Head of caudate nucleus (tissue), 42 donors: ENCODE measurements at regions not wholly inside any gene's neighbourhood (a gene's known extent, or its start where the extent isn't known, plus 50 kb on each side); places are given as distances from the start of the nearest gene placed in this dataset.

ENCODE experiments used
- DNase-seq, 42 donors: peaks; one replicate each; pipeline versions ENCODE4 v3.0.0 to v3.0.0-alpha.2; 2020 to 2021; ENCODE audit warnings: mixed read lengths in 7 of 42
- intact Hi-C: fragments of 100-400 bp; cut with DNase I; formaldehyde crosslinking; loops from one replicate; pipeline ENCODE4 v1.15.0; 2022

DNA sequence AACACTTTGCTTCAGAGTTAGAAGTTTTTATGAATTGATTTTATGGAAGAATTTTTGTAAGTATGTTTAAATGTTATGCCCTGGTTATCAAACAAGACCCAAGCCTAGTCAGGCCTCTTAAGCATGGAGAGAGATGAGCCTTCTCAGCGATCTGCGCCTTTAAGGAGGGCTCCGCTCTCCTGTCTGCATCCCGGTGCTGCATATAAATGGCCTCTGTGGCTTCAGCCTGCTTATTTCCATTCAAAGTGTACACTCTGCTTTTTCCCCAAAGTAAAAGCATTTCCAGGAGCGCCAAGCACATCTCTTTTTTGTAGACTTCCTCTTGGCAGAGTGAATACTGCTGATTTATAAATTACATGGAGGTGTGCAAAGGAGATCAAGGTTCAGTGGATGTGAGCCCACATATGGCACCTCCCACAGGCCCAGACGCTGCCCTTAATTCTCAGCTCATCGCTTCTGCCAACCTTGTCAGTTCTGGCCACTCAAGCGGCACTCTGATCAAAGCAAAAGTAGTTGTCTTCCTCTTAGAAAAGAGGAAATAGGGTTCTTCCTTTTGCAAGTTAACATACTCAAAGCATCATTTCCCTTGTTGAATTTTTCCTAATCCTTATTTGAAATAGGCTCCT is 70.0 kb upstream of the SFMBT2 start:
- peak in 5 of 42 donors; percentile 14 to 54 (median 40) for DNase-seq
- intact Hi-C loops = no loop called here

GRCh38 chr10:7479861-7480598 is 69.2 kb upstream of the SFMBT2 start:
- intact Hi-C loops = no loop called here
- no peak for DNase-seq

DNA sequence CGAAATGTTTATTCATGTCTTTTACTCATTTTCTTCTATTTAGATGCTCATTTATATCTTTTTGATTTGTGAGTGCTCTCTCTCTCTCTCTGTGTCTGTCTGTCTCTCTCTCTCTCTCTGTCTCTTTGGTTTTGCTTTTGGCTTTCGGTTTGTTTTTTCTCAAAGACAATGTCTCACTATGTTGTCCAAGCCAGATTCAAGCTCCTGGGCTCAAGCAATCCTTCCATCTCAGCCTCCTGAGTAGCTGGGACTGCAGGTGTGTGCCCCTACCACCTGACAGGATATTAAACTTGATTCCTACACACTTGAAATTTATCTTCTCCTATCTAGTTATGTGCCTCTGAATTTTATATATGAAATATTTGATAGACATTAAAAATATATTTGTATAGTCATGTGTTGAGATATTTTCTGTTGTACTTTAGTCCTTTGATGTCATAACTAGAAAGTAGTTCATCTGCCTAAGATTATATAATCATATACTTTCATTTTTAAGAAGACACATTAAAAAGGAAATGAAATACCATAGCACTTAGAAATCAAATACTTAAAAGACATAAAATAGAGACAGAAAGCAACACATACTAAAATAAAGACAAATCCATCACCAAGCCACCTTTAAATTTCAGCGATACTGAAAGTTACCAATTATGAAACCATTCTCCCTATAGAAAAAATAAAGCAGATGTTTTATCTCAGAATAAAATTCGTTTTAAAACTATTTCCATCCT is 68.1 kb upstream of the SFMBT2 start:
- intact Hi-C loops = no loop called here
- DNase-seq = no peak

DNA sequence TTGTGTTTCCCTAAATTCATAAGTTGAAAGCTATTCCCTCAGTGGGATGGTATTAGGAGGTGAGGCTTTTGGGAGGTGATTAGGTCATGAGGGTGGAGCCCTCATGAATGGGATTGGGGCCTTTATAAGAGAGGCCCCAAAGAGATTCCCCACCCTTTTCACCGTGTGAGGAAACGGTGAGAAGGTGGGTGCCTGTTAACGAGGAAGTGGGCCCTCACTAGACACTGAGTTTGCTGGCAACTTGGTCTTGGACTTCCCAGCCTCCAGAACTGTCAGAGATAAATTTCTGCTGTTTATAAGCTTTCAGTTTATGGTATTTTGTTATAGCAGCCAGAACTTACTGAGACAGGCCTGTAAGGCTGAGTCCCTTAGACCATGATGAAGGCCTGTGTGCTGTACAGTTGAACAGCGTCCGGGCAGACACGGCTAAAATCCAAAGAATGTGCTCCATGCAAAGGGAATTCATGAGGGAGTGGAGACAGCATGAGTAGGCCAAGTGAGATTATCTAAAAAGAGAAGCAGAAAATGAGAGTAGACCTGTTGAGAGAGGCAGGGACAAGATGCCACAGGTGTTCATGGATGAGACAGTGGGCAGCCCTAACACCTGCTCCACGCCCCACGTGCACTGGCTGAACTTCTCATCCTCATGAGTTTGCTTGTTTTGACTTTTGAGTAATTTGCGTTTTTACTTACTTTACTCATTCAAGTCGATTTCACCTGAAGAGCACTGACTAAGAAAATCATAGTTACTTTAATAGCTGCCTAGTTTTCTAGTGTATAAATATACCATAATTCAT is 66.9 kb upstream of the SFMBT2 start:
- DNase-seq = no peak
- intact Hi-C loops = no loop called here

DNA sequence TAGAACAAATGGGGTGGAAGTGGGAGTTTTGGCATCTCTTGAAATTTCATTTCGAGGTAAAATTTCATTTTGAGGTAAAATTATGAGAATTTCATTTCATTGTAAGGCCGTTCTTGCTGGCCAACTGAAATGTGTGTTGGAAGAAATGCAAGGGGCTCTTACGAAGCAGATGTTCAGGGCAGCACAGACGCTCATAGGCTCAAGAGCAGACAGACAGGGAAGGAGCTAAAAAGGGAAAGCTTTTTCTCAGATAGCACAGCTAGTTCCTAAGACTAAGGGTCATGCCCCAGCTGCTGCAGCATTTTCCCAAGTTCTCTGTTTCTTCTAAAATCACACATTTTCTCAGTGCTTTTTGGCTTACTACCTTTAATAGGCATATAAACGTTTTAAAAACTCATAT is 65.1 kb upstream of the SFMBT2 start:
- intact Hi-C loops = no loop called here
- peak in 3 of 42 donors; percentile 14 to 38 (median 24) for DNase-seq

- intact Hi-C loops = no loop called here
Observed at GRCh38 chr10:7475046-7475911, 64.4 kb upstream of the SFMBT2 start.

GRCh38 chr10:7474388-7474787 is 63.6 kb upstream of the SFMBT2 start:
- no peak for DNase-seq
- intact Hi-C loops = no loop called here

More at GRCh38 chr10:7475046-7475911, 64.4 kb upstream of the SFMBT2 start:
- DNase-seq = peak in 41 of 42 donors; percentile 21 to 79 (median 52)

- intact Hi-C loops = no loop called here
- no peak for DNase-seq
Observed at GRCh38 chr10:7473474-7473873, 62.6 kb upstream of the SFMBT2 start.

GRCh38 chr10:7471720-7472367 is 61.0 kb upstream of the SFMBT2 start:
- intact Hi-C loops = no loop called here
- DNase-seq = peak in 5 of 42 donors; percentile 25 to 59 (median 26)

GRCh38 chr10:7470371-7470770 is 59.5 kb upstream of the SFMBT2 start:
- DNase-seq = no peak
- intact Hi-C loops = no loop called here

GRCh38 chr10:7467031-7467667 is 56.3 kb upstream of the SFMBT2 start:
- DNase-seq = no peak
- intact Hi-C loops = no loop called here

- intact Hi-C loops = no loop called here
- peak in 3 of 42 donors; percentile 11 to 30 (median 25) for DNase-seq
Observed at GRCh38 chr10:7464691-7465090, 53.9 kb upstream of the SFMBT2 start.
